HUES48 (cell line): ENCODE measurements at regions not wholly inside any gene's neighbourhood (a gene's known extent, or its start where the extent isn't known, plus 50 kb on each side); places are given as distances from the start of the nearest gene placed in this dataset.
"Not testable (repeated sequence)": the region's sequence is repeated elsewhere in the genome, so short reads cannot be mapped to it uniquely, and the experiment has no call there.

ENCODE experiments used
- H3K27ac ChIP-seq: one replicate; pipeline ENCODE4 v1.7.0; 2013; ENCODE audit warnings: low read depth, low read length, inconsistent platforms
- H3K27me3 ChIP-seq: 2 replicates; pipeline ENCODE4 v1.6.1; 2013; ENCODE audit warnings: mild to moderate bottlenecking, low read length; ENCODE audit not compliant: control insufficient read depth, insufficient read depth
- H3K36me3 ChIP-seq: 2 replicates; pipeline ENCODE4 v1.6.1; 2013; ENCODE audit warnings: low read length; ENCODE audit not compliant: control insufficient read depth, insufficient read depth
- H3K4me1 ChIP-seq: 2 replicates; pipeline ENCODE4 v1.6.1; 2013; ENCODE audit warnings: mild to moderate bottlenecking, low read length; ENCODE audit not compliant: control insufficient read depth, insufficient read depth
- H3K4me3 ChIP-seq: 2 replicates; pipeline ENCODE4 v1.5.1; 2013; ENCODE audit warnings: mild to moderate bottlenecking, low read depth, low read length
- H3K9ac ChIP-seq: 2 replicates; pipeline ENCODE4 v1.6.1; 2013; ENCODE audit warnings: mild to moderate bottlenecking, low read depth, low read length, moderate library complexity
- H3K9me3 ChIP-seq: 2 replicates; pipeline ENCODE4 v1.6.1; 2013; ENCODE audit warnings: low read length; ENCODE audit not compliant: control insufficient read depth, insufficient read depth

GRCh38 chr7:68712956-68713495 lies 885.2 kb upstream of the AUTS2 start:
- Histone ChIP-seq H3K9me3 (no peaks in the 10 kb centered on the region), H3K27me3 (no peaks in the 10 kb centered on the region), H3K9ac (no peak overlapping the region), H3K27ac (no peak overlapping the region), H3K4me3 (no peak overlapping the region), H3K4me1 (no peaks in the 10 kb centered on the region), H3K36me3 (no peaks in the 10 kb centered on the region)

GRCh38 chr7:68714135-68714534 lies 884.1 kb upstream of the AUTS2 start:
- not testable (repeated sequence) for H3K27me3 ChIP-seq, H3K9ac ChIP-seq, H3K36me3 ChIP-seq, H3K9me3 ChIP-seq, H3K4me3 ChIP-seq, H3K27ac ChIP-seq, H3K4me1 ChIP-seq

GRCh38 chr7:68715907-68716306 lies 882.4 kb upstream of the AUTS2 start:
- Histone ChIP-seq H3K4me1 (no peaks in the 10 kb centered on the region), H3K27ac (no peak overlapping the region), H3K4me3 (no peak overlapping the region), H3K9ac (no peak overlapping the region), H3K9me3 (no peaks in the 10 kb centered on the region), H3K36me3 (no peaks in the 10 kb centered on the region), H3K27me3 (no peaks in the 10 kb centered on the region)

- Histone ChIP-seq H3K9me3 (no peaks in the 10 kb centered on the region), H3K9ac (no peak overlapping the region), H3K27me3 (no peaks in the 10 kb centered on the region), H3K36me3 (no peaks in the 10 kb centered on the region), H3K4me3 (no peak overlapping the region), H3K4me1 (no peaks in the 10 kb centered on the region), H3K27ac (no peak overlapping the region)
These were observed 881.1 kb upstream of the AUTS2 start for GRCh38 chr7:68717176-68717575.

DNA sequence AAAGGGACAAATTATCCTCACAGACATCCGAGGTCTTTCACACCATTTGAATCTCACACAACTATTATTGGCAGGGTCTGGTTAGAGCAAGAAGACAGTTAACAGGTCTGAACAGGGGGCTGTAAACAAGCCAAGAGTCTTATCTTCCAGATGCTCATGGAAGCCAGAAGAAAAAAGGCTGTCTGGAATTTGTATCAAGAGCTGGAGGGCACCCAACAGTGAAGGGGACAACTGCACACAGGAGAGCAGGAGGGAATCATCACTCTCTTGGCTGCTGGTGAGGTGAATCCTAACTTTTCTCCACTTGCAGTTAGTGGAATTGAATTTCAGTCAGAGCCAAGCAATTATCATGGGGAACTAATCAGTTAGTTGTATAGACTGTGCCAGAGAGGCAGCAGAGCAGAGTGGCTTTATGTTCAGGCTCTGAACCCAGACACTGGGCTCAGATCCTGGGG lies 880.2 kb upstream of the AUTS2 start:
- Histone ChIP-seq H3K4me3 (no peak overlapping the region), H3K36me3 (no peaks in the 10 kb centered on the region), H3K27me3 (no peaks in the 10 kb centered on the region), H3K4me1 (no peaks in the 10 kb centered on the region), H3K9ac (no peak overlapping the region), H3K27ac (no peak overlapping the region), H3K9me3 (no peaks in the 10 kb centered on the region)

DNA sequence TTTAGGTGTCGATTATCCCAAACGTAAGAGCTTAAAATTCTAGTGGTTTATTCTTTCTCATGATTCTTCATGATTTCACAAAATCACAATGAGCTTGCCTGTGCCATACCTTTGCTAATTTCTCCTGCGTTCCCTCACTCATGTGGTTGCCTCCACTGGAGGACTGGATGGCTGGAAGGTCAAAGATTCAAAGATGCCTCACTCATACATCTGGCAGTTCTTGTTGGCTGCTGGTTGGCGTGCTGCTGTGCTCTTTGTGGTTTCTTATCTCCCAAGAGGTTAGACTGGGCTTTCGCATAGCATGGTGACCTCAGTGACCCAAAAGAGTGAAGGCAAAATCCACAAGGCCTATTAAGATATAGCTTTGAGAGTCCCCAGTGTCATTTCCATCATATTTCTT lies 877.6 kb upstream of the AUTS2 start:
- H3K4me3 ChIP-seq: no peak overlapping the region
- no peaks in the 10 kb centered on the region for H3K4me1 ChIP-seq
- no peak overlapping the region for H3K27ac ChIP-seq
- no peaks in the 10 kb centered on the region for H3K27me3 ChIP-seq
- H3K36me3 ChIP-seq: no peaks in the 10 kb centered on the region
- H3K9ac ChIP-seq: no peak overlapping the region
- H3K9me3 ChIP-seq: no peaks in the 10 kb centered on the region

GRCh38 chr7:68722044-68722443 lies 876.2 kb upstream of the AUTS2 start:
- H3K4me3 ChIP-seq: no peak overlapping the region
- H3K9me3 ChIP-seq: no peaks in the 10 kb centered on the region
- no peak overlapping the region for H3K27ac ChIP-seq
- H3K9ac ChIP-seq: no peak overlapping the region
- H3K4me1 ChIP-seq: no peaks in the 10 kb centered on the region
- H3K27me3 ChIP-seq: no peaks in the 10 kb centered on the region
- no peaks in the 10 kb centered on the region for H3K36me3 ChIP-seq

GRCh38 chr7:68724965-68725364 lies 873.3 kb upstream of the AUTS2 start:
- Histone ChIP-seq H3K36me3 (no peaks in the 10 kb centered on the region), H3K9me3 (no peaks in the 10 kb centered on the region), H3K27ac (no peak overlapping the region), H3K9ac (no peak overlapping the region), H3K4me1 (no peaks in the 10 kb centered on the region), H3K27me3 (no peaks in the 10 kb centered on the region), H3K4me3 (no peak overlapping the region)

DNA sequence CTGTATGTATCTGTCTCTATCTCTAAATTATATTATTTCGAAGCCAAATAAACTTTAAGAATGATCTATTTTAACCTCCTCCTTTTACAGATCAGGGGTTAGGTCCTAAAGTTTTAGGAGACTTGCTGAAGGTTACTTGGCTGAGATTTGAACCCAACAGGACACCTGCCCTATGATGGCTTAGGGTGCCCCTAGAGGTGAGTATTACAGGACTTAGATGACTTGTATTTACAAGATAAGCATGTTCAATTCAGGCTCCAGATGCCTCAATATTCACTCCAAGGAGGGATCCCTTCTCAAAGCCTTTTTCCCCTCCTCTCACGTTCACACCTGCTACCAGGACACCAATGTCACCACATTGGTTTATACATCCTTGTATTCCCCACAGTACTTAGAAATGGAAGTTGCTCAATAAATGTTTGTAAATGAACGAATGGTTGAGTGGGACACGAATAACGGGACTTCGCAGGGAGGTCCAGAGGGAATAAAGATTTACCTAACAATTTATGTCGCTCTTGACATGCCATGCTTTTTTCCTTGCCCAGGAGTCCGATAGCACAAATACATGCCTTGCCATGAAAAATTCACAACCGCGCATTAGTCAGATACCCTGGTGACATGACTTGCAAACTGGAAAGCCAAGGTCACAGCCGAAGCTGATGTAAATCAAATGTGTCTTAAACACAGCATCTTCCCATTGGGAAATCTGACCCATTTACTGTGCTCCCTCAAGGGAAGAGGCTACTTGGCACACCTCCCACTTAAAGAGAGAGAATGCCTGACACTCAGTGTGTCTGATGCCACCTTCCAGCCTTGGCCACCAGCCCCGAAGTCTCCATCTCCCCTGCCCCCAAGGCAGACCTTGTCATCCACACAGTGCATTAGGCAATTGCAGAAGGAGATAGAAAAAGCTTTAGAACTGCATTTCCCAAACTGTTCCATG lies 872.2 kb upstream of the AUTS2 start:
- no peaks in the 10 kb centered on the region for H3K36me3 ChIP-seq
- H3K4me3 ChIP-seq: no peak overlapping the region
- H3K9me3 ChIP-seq: no peaks in the 10 kb centered on the region
- H3K4me1 ChIP-seq: no peaks in the 10 kb centered on the region
- no peak overlapping the region for H3K9ac ChIP-seq
- no peaks in the 10 kb centered on the region for H3K27me3 ChIP-seq
- no peak overlapping the region for H3K27ac ChIP-seq

GRCh38 chr7:68728720-68729119 lies 869.6 kb upstream of the AUTS2 start:
- H3K9me3 ChIP-seq, H3K27me3 ChIP-seq, H3K9ac ChIP-seq, H3K36me3 ChIP-seq, H3K4me3 ChIP-seq, H3K4me1 ChIP-seq, H3K27ac ChIP-seq: not testable (repeated sequence)

- Histone ChIP-seq H3K4me3 (no peak overlapping the region), H3K4me1 (no peaks in the 10 kb centered on the region), H3K27me3 (no peaks in the 10 kb centered on the region), H3K9ac (no peak overlapping the region), H3K36me3 (no peaks in the 10 kb centered on the region), H3K9me3 (no peaks in the 10 kb centered on the region), H3K27ac (no peak overlapping the region)
These were observed 868.9 kb upstream of the AUTS2 start for GRCh38 chr7:68729371-68729770.
